Mucosa of stomach (tissue), 1 donor: ENCODE measurements at regions not wholly inside any gene's neighbourhood (a gene's known extent, or its start where the extent isn't known, plus 50 kb on each side); places are given as distances from the start of the nearest gene placed in this dataset.

Source experiments
- H3K27me3 ChIP-seq: one replicate; pipeline ENCODE4 v1.7.0; 2013; ENCODE audit warnings: mild to moderate bottlenecking, low read length; ENCODE audit not compliant: control insufficient read depth, insufficient read depth
- H3K36me3 ChIP-seq: one replicate; pipeline ENCODE4 v1.7.0; 2013; ENCODE audit warnings: low read length; ENCODE audit not compliant: control insufficient read depth, insufficient read depth
- H3K4me1 ChIP-seq: one replicate; pipeline ENCODE4 v1.7.0; 2013; ENCODE audit warnings: mild to moderate bottlenecking, low read length; ENCODE audit not compliant: control insufficient read depth, insufficient read depth
- H3K4me3 ChIP-seq: one replicate; pipeline ENCODE4 v1.7.0; 2013; ENCODE audit warnings: low read length
- H3K9ac ChIP-seq: one replicate; pipeline ENCODE4 v1.7.0; 2013; ENCODE audit warnings: mild to moderate bottlenecking, low read length, moderate library complexity
- H3K9me3 ChIP-seq: one replicate; pipeline ENCODE4 v1.7.0; 2013; ENCODE audit warnings: mild to moderate bottlenecking, low read length, moderate library complexity; ENCODE audit not compliant: control insufficient read depth
- donor health status: Pancreatic carcinoma.

GRCh38 chr2:46828491-46829230 lies 86.9 kb downstream of the MCFD2 start:
- Histone ChIP-seq H3K27me3 (no peaks in the 10 kb centered on the region), H3K4me3 (no peak overlapping the region), H3K9me3 (no peaks in the 10 kb centered on the region), H3K9ac (no peak overlapping the region), H3K4me1 (no peaks in the 10 kb centered on the region), H3K36me3 (no peaks in the 10 kb centered on the region)

- H3K9ac ChIP-seq = no peak overlapping the region
- H3K9me3 ChIP-seq = no peaks in the 10 kb centered on the region
- H3K27me3 ChIP-seq = no peaks in the 10 kb centered on the region
- no peaks in the 10 kb centered on the region for H3K4me1 ChIP-seq
- H3K4me3 ChIP-seq = no peak overlapping the region
- no peaks in the 10 kb centered on the region for H3K36me3 ChIP-seq
Measured at GRCh38 chr2:46828135-46828438, 87.5 kb downstream of the MCFD2 start.

GRCh38 chr2:46827274-46828134 lies 88.1 kb downstream of the MCFD2 start:
- Histone ChIP-seq H3K9me3 (no peaks in the 10 kb centered on the region), H3K4me3 (no peak overlapping the region), H3K4me1 (no peaks in the 10 kb centered on the region), H3K36me3 (no peaks in the 10 kb centered on the region), H3K27me3 (no peaks in the 10 kb centered on the region), H3K9ac (no peak overlapping the region)

- Histone ChIP-seq H3K36me3 (no peaks in the 10 kb centered on the region), H3K9ac (no peak overlapping the region), H3K4me1 (no peaks in the 10 kb centered on the region), H3K4me3 (no peak overlapping the region), H3K27me3 (no peaks in the 10 kb centered on the region), H3K9me3 (no peaks in the 10 kb centered on the region)
Measured at GRCh38 chr2:46826569-46827245, 88.9 kb downstream of the MCFD2 start.

GRCh38 chr2:46825939-46826568 lies 89.6 kb downstream of the MCFD2 start:
- Histone ChIP-seq H3K9me3 (no peaks in the 10 kb centered on the region), H3K9ac (no peak overlapping the region), H3K27me3 (no peaks in the 10 kb centered on the region), H3K4me1 (no peaks in the 10 kb centered on the region), H3K36me3 (no peaks in the 10 kb centered on the region), H3K4me3 (no peak overlapping the region)

- no peaks in the 10 kb centered on the region for H3K36me3 ChIP-seq
- no peaks in the 10 kb centered on the region for H3K4me1 ChIP-seq
- H3K9me3 ChIP-seq = no peaks in the 10 kb centered on the region
- H3K27me3 ChIP-seq = no peaks in the 10 kb centered on the region
- no peak overlapping the region for H3K9ac ChIP-seq
- no peak overlapping the region for H3K4me3 ChIP-seq
Measured at GRCh38 chr2:46825231-46825938, 90.2 kb downstream of the MCFD2 start.

GRCh38 chr2:46824611-46825010 lies 91.0 kb downstream of the MCFD2 start:
- H3K4me3 ChIP-seq = no peak overlapping the region
- H3K36me3 ChIP-seq = no peaks in the 10 kb centered on the region
- H3K4me1 ChIP-seq = no peaks in the 10 kb centered on the region
- H3K9ac ChIP-seq = no peak overlapping the region
- no peaks in the 10 kb centered on the region for H3K27me3 ChIP-seq
- H3K9me3 ChIP-seq = no peaks in the 10 kb centered on the region

GRCh38 chr2:46821600-46821999 lies 94.0 kb downstream of the MCFD2 start:
- Histone ChIP-seq H3K9ac (no peak overlapping the region), H3K27me3 (no peaks in the 10 kb centered on the region), H3K4me1 (no peaks in the 10 kb centered on the region), H3K9me3 (no peaks in the 10 kb centered on the region), H3K36me3 (no peaks in the 10 kb centered on the region), H3K4me3 (no peak overlapping the region)

GRCh38 chr2:46818819-46819218 lies 96.8 kb downstream of the MCFD2 start:
- no peaks in the 10 kb centered on the region for H3K27me3 ChIP-seq
- H3K4me1 ChIP-seq = no peaks in the 10 kb centered on the region
- no peaks in the 10 kb centered on the region for H3K36me3 ChIP-seq
- H3K9ac ChIP-seq = no peak overlapping the region
- H3K4me3 ChIP-seq = no peak overlapping the region
- H3K9me3 ChIP-seq = no peaks in the 10 kb centered on the region

GRCh38 chr2:46818141-46818621 lies 97.4 kb downstream of the MCFD2 start:
- Histone ChIP-seq H3K27me3 (no peaks in the 10 kb centered on the region), H3K4me1 (no peaks in the 10 kb centered on the region), H3K9me3 (no peaks in the 10 kb centered on the region), H3K36me3 (no peaks in the 10 kb centered on the region), H3K9ac (no peak overlapping the region), H3K4me3 (no peak overlapping the region)

GRCh38 chr2:46816846-46817726 lies 98.5 kb downstream of the MCFD2 start:
- Histone ChIP-seq H3K36me3 (no peaks in the 10 kb centered on the region), H3K27me3 (no peaks in the 10 kb centered on the region), H3K4me1 (no peaks in the 10 kb centered on the region), H3K9me3 (no peaks in the 10 kb centered on the region), H3K4me3 (no peak overlapping the region), H3K9ac (no peak overlapping the region)
